ENCODE measurements at regions not wholly inside any gene's neighbourhood (a gene's known extent, or its start where the extent isn't known, plus 50 kb on each side); places are given as distances from the start of the nearest gene placed in this dataset.

GRCh38 chr10:121171825-121172787, 320.9 kb downstream of the WDR11 start:
- TF ChIP-seq CTCF (IDR thresholded peaks at IDR 0.05; ENCODE audit: insufficient read depth, low read depth, low read length), result no peak
- H3K4me3 ChIP-seq (ENCODE audit: low read depth, low read length), result no peak overlapping the region
- DNase-seq (ENCODE audit: low read depth), result no peak

GRCh38 chr10:121179006-121179405, 327.8 kb downstream of the WDR11 start:
- DNase-seq (ENCODE audit: low read depth), result no peak
- H3K4me3 ChIP-seq (ENCODE audit: low read depth, low read length), result no peak overlapping the region
- TF ChIP-seq CTCF (IDR thresholded peaks at IDR 0.05; ENCODE audit: insufficient read depth, low read depth, low read length), result no peak

DNA sequence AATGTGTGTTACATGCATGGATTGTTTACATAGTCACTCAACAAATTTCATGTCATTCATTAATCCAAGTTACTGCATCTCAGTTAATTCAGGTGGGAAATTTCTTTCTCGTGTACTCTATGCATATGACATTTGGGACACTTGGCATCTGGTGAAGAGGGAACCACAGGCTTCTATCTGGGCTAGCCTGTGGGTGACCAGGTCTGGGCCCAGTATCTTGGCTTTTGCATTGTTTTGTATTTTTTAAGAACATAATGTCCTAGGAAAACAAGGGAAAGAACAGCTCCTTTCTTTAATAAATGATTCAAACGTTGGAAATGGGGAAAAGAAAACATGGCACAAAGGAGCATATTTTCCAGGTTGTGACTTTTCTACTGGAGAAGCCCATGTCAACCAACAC, 331.1 kb downstream of the WDR11 start:
- TF ChIP-seq CTCF (IDR thresholded peaks at IDR 0.05; ENCODE audit: insufficient read depth, low read depth, low read length), result no peak
- H3K4me3 ChIP-seq (ENCODE audit: low read depth, low read length), result no peak overlapping the region
- DNase-seq (ENCODE audit: low read depth), result no peak

GRCh38 chr10:121183236-121183635, 332.1 kb downstream of the WDR11 start:
- DNase-seq (ENCODE audit: low read depth), result no peak
- TF ChIP-seq CTCF (IDR thresholded peaks at IDR 0.05; ENCODE audit: insufficient read depth, low read depth, low read length), result no peak
- no peak overlapping the region for H3K4me3 ChIP-seq (ENCODE audit: low read depth, low read length)

DNA sequence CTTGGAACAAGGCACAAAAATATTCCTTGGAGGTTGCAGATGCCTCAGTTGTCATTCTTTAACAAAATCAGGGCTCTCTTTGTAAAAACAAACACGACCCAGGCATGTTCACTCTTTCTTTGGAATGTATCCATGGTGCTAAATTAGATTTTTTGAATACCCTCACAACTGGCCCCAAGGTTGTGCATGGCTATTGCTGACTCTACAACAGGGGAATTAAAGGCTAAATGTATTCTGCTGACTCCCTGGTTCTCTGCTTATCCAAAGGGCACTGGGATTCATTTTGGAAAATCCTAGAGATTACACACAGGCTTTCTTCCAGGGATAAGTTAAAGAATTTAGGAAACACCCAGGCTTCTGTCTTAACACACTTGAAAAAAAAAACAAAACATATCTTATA, 332.5 kb downstream of the WDR11 start:
- H3K4me3 ChIP-seq (ENCODE audit: low read depth, low read length), result no peak overlapping the region
- no peak for DNase-seq (ENCODE audit: low read depth)

GRCh38 chr10:121185816-121186455, 334.8 kb downstream of the WDR11 start:
- no peak overlapping the region for H3K4me3 ChIP-seq (ENCODE audit: low read depth, low read length)
- DNase-seq (ENCODE audit: low read depth), result no peak
- no peak for TF ChIP-seq CTCF (IDR thresholded peaks at IDR 0.05; ENCODE audit: insufficient read depth, low read depth, low read length)

More for the DNA sequence above, 332.5 kb downstream of the WDR11 start:
- no peak for TF ChIP-seq CTCF (IDR thresholded peaks at IDR 0.05; ENCODE audit: insufficient read depth, low read depth, low read length)
